H1 (cell line): ENCODE measurements at regions not wholly inside any gene's neighbourhood (a gene's known extent, or its start where the extent isn't known, plus 50 kb on each side); places are given as distances from the start of the nearest gene placed in this dataset.

Source experiments
- CTCF ChIA-PET: fragments of 300-600 bp; sonication (Branson Sonifier 250); formaldehyde crosslinking; loops from one replicate; lab custom pipeline; 2021; ENCODE audit not compliant: partially characterized antibody; lab: Charles Lee
- POLR2A ChIA-PET: fragments of 300-600 bp; sonication (Branson Sonifier 250); formaldehyde crosslinking; loops from one replicate; lab custom pipeline; 2021; ENCODE audit warnings: inconsistent platforms; ENCODE audit not compliant: partially characterized antibody; lab: Charles Lee
- DNase-seq, 2 experiments: peaks; one replicate each; pipeline versions ENCODE4 v3.0.0 to v3.0.0-alpha.2; 2010 to 2022; ENCODE audit warnings: low spot score in 2 of 2, low read depth in 1 of 2, mixed read lengths in 1 of 2
- FAIRE-seq: peaks from 2 replicates; lab custom pipeline; 2011; peaks lifted over from hg19 to GRCh38; lab: Jason Lieb, UNC
- H2AFZ ChIP-seq: 2 replicates; pipeline ENCODE4 v1.8.1; 2012; ENCODE audit warnings: low read length, inconsistent platforms
- H2AK5ac ChIP-seq: 2 replicates; pipeline ENCODE4 v1.6.1; 2013; ENCODE audit warnings: low read depth, low read length
- H2BK120ac ChIP-seq: replicated peaks from 2 replicates; pipeline ENCODE3; 2013; ENCODE audit warnings: low read depth, low read length, inconsistent platforms
- H2BK12ac ChIP-seq: 2 replicates; pipeline ENCODE4 v1.6.1; 2013; ENCODE audit warnings: low read depth, low read length
- H2BK15ac ChIP-seq: 2 replicates; pipeline ENCODE4 v1.6.1; 2013; ENCODE audit warnings: low read length
- H2BK20ac ChIP-seq: 2 replicates; pipeline ENCODE4 v1.6.1; 2013; ENCODE audit warnings: low read length
- H2BK5ac ChIP-seq: 2 replicates; pipeline ENCODE4 v1.6.1; 2013; ENCODE audit warnings: low read depth, low read length
- H3K14ac ChIP-seq: 2 replicates; pipeline ENCODE4 v1.6.1; 2013; ENCODE audit warnings: inconsistent platforms; ENCODE audit not compliant: insufficient read length
- H3K18ac ChIP-seq: 2 replicates; pipeline ENCODE4 v1.6.1; 2013; ENCODE audit warnings: low read length; ENCODE audit errors: extremely low read depth
- H3K23ac ChIP-seq: 2 replicates; pipeline ENCODE4 v1.6.1; 2013; ENCODE audit warnings: inconsistent platforms; ENCODE audit not compliant: insufficient read length
- H3K23me2 ChIP-seq: 2 replicates; pipeline ENCODE4 v1.6.1; 2013; ENCODE audit warnings: low read depth, low read length
- H3K27ac ChIP-seq: 2 replicates; pipeline ENCODE4 v1.6.1; 2011; ENCODE audit warnings: low read depth, low read length, inconsistent platforms
- H3K27me3 ChIP-seq, 4 experiments: replicated peaks in 1 of 4; 1 replicate in 1 of 4; 2 replicates in 3 of 4; pipeline versions ENCODE4 v1.6.1 to v1.8.1; 2011 to 2013; ENCODE audit warnings: low read length in 3 of 4, mild to moderate bottlenecking in 3 of 4, inconsistent platforms in 2 of 4, mixed read lengths in 2 of 4, moderate library complexity in 1 of 4; ENCODE audit not compliant: control insufficient read depth in 3 of 4, insufficient read depth in 3 of 4; ENCODE audit errors: extremely low read depth in 1 of 4
- H3K36me3 ChIP-seq, 4 experiments: 2 replicates each; pipeline versions ENCODE4 v1.6.1 to v1.8.1; 2011 to 2013; ENCODE audit warnings: mild to moderate bottlenecking in 4 of 4, low read length in 3 of 4, moderate library complexity in 2 of 4, control low read depth in 1 of 4, inconsistent platforms in 1 of 4; ENCODE audit not compliant: insufficient read depth in 4 of 4, control insufficient read depth in 2 of 4
- H3K4ac ChIP-seq: replicated peaks from 2 replicates; pipeline ENCODE3; 2013; ENCODE audit warnings: low read length, low read depth, mixed read lengths, inconsistent platforms; ENCODE audit not compliant: insufficient read length
- H3K4me1 ChIP-seq, 4 experiments: replicated peaks in 1 of 4; 1 replicate in 1 of 4; 2 replicates in 3 of 4; pipeline versions ENCODE4 v1.6.1 to v1.8.1; 2011 to 2013; ENCODE audit warnings: low read length in 3 of 4, inconsistent platforms in 2 of 4, mixed read lengths in 1 of 4; ENCODE audit not compliant: insufficient read depth in 4 of 4, control insufficient read depth in 3 of 4
- H3K4me2 ChIP-seq, 2 experiments: 2 replicates each; pipeline versions ENCODE4 v1.6.1 to v1.8.1; 2011 to 2013; ENCODE audit warnings: low read depth in 2 of 2, low read length in 2 of 2, control low read depth in 1 of 2, inconsistent platforms in 1 of 2, mild to moderate bottlenecking in 1 of 2; ENCODE audit not compliant: insufficient read depth in 1 of 2
- H3K4me3 ChIP-seq, 4 experiments: fragments of 200-600, 300-600 bp in 1 of 4; sonication (generic), shearing (Covaris generic), sonication (Bioruptor Twin) in 1 of 4; 2 replicates each; pipeline versions ENCODE4 v1.5.1 to v1.8.1; 2011 to 2016; ENCODE audit warnings: low read length in 4 of 4, low read depth in 3 of 4, control low read depth in 2 of 4, inconsistent platforms in 2 of 4, mild to moderate bottlenecking in 2 of 4, mixed read lengths in 1 of 4, moderate library complexity in 1 of 4; ENCODE audit not compliant: insufficient read depth in 2 of 4; ENCODE audit errors: extremely low read depth in 1 of 4
- H3K56ac ChIP-seq: replicated peaks from 2 replicates; pipeline ENCODE3; 2013; ENCODE audit warnings: low read depth, mild to moderate bottlenecking, mixed read lengths, low read length, inconsistent platforms; ENCODE audit not compliant: insufficient read length
- H3K79me1 ChIP-seq: 2 replicates; pipeline ENCODE4 v1.6.1; 2013; ENCODE audit warnings: low read depth, low read length, control low read depth
- H3K79me2 ChIP-seq, 2 experiments: 2 replicates each; pipeline versions ENCODE4 v1.6.1 to v1.8.1; 2012 to 2013; ENCODE audit warnings: low read length in 2 of 2, mild to moderate bottlenecking in 2 of 2, inconsistent platforms in 1 of 2; ENCODE audit not compliant: insufficient read depth in 2 of 2, control insufficient read depth in 1 of 2
- H3K9ac ChIP-seq, 4 experiments: replicated peaks in 1 of 4; 1 replicate in 1 of 4; 2 replicates in 3 of 4; pipeline versions ENCODE4 v1.6.1 to v1.8.1; 2011 to 2013; ENCODE audit warnings: low read depth in 3 of 4, low read length in 3 of 4, control low read depth in 2 of 4, mild to moderate bottlenecking in 2 of 4, moderate library complexity in 2 of 4, inconsistent platforms in 1 of 4; ENCODE audit errors: extremely low read depth in 1 of 4
- H3K9me3 ChIP-seq, 2 experiments: 2 replicates each; pipeline versions ENCODE4 v1.6.1 to v1.8.1; 2012 to 2013; ENCODE audit warnings: mild to moderate bottlenecking in 2 of 2, moderate library complexity in 2 of 2, control low read depth in 1 of 2, inconsistent platforms in 1 of 2, low read depth in 1 of 2, low read length in 1 of 2, mixed read lengths in 1 of 2; ENCODE audit not compliant: insufficient read depth in 2 of 2
- H4K20me1 ChIP-seq, 2 experiments: replicated peaks in 1 of 2; 2 replicates each; pipeline versions ENCODE3 to v1.8.1; 2011 to 2013; ENCODE audit warnings: inconsistent platforms in 2 of 2, low read length in 2 of 2, mild to moderate bottlenecking in 1 of 2; ENCODE audit not compliant: insufficient read depth in 2 of 2, control insufficient read depth in 1 of 2
- H4K5ac ChIP-seq: 2 replicates; pipeline ENCODE4 v1.6.1; 2013; ENCODE audit warnings: low read length, low read depth, mixed read lengths, inconsistent platforms; ENCODE audit not compliant: insufficient read length
- H4K8ac ChIP-seq: 2 replicates; pipeline ENCODE4 v1.8.0; 2013; ENCODE audit warnings: mild to moderate bottlenecking, moderate library complexity, low read length, inconsistent platforms; ENCODE audit not compliant: insufficient read depth; ENCODE audit errors: extremely low read depth
- H4K91ac ChIP-seq: replicated peaks from 2 replicates; pipeline ENCODE3; 2013; ENCODE audit warnings: low read length, mixed read lengths, inconsistent platforms; ENCODE audit not compliant: insufficient read length
- BACH1 ChIP-seq: IDR thresholded peaks from 2 replicates; pipeline ENCODE4 v1.6.1; 2012; ENCODE audit warnings: low read length, improper control_type of control experiment
- BCL11A ChIP-seq, 2 experiments: IDR thresholded peaks; one replicate each; pipeline ENCODE4 v1.6.1; 2011; ENCODE audit warnings: low read depth in 2 of 2, low read length in 2 of 2, mild to moderate bottlenecking in 2 of 2
- FOSL1 ChIP-seq: IDR thresholded peaks from 2 replicates; pipeline ENCODE4 v1.6.1; 2011; ENCODE audit warnings: mild to moderate bottlenecking, low read depth, low read length, moderate library complexity; ENCODE audit not compliant: insufficient read depth
- JUND ChIP-seq: IDR thresholded peaks from 2 replicates; pipeline ENCODE4 v1.6.1; 2011; ENCODE audit warnings: mild to moderate bottlenecking, improper control_type of control experiment, low read length
- KDM4A ChIP-seq: IDR thresholded peaks from one replicate; pipeline ENCODE4 v1.7.1; 2012; ENCODE audit warnings: low read depth, mild to moderate bottlenecking, moderate library complexity, low read length, inconsistent platforms; ENCODE audit not compliant: severe bottlenecking
- RAD21 ChIP-seq, 2 experiments: IDR thresholded peaks in 1 of 2; conservative IDR thresholded peaks in 1 of 2; 2 replicates each; pipeline ENCODE4 v1.6.1; 2011; ENCODE audit warnings: low read depth in 2 of 2, low read length in 2 of 2, improper control_type of control experiment in 1 of 2, inconsistent platforms in 1 of 2, mild to moderate bottlenecking in 1 of 2, moderate library complexity in 1 of 2
- RFX5 ChIP-seq: IDR thresholded peaks from 2 replicates; pipeline ENCODE4 v1.6.1; 2011; ENCODE audit warnings: low read depth, low read length, improper control_type of control experiment, borderline replicate concordance
- RNF2 ChIP-seq: fragments of 200-900, 300-1000 bp; sonication (generic); IDR thresholded peaks from 2 replicates; pipeline ENCODE4 v1.7.1; 2016; ENCODE audit warnings: borderline replicate concordance, low read depth, mild to moderate bottlenecking, antibody characterized with exemption, low read length; ENCODE audit not compliant: poor library complexity, severe bottlenecking; ENCODE audit errors: missing control alignments
- SP2 ChIP-seq: IDR thresholded peaks from 2 replicates; pipeline ENCODE4 v1.6.1; 2012; ENCODE audit warnings: mild to moderate bottlenecking, low read length, inconsistent platforms
- TBP ChIP-seq: IDR thresholded peaks from 2 replicates; pipeline ENCODE4 v1.6.1; 2011; ENCODE audit warnings: low read depth, low read length, improper control_type of control experiment
- YY1 ChIP-seq: IDR thresholded peaks from 2 replicates; pipeline ENCODE4 v1.6.1; 2011; ENCODE audit warnings: low read depth, mild to moderate bottlenecking, low read length
- ZNF274 ChIP-seq: IDR thresholded peaks from 2 replicates; pipeline ENCODE4 v1.7.0; 2012; ENCODE audit warnings: low read length, borderline replicate concordance; ENCODE audit errors: extremely low read depth
- WGBS, 2 experiments: shearing (Covaris generic) in 1 of 2; methylation state at CpG; one replicate each; pipeline versions ENCODE4 v1.1.6 to v1.1.7; 2013 to 2015; ENCODE audit warnings: low lambda C conversion rate in 2 of 2, mixed read lengths in 2 of 2, inconsistent platforms in 1 of 2, low coverage in 1 of 2, missing lambda C conversion rate in 1 of 2; ENCODE audit not compliant: insufficient replicate concordance in 2 of 2, insufficient coverage in 1 of 2, insufficient read length in 1 of 2; ENCODE audit errors: extremely low coverage in 1 of 2, missing lambda C conversion rate in 1 of 2; 5-methylcytosine and 5-hydroxymethylcytosine counted together

- H4K91ac ChIP-seq = no peak overlapping the region
- ChIA-PET POLR2A (no interaction called here), CTCF (interaction anchor here (1.3 to 2.4 kb wide), 3 partner anchors 11 to 75 kb away, joined by 7 to 8 read pairs (median 7); no protein-coding TSS in a partner anchor)
- H3K4ac ChIP-seq = no peak overlapping the region
- H2AK5ac ChIP-seq = no peak overlapping the region
- H3K36me3 ChIP-seq = no peaks in the 10 kb centered on the region
- H4K8ac ChIP-seq = no peak overlapping the region
- no peak overlapping the region for H2BK5ac ChIP-seq
- no peak overlapping the region for H3K23ac ChIP-seq
- FAIRE-seq = no peak
- H2BK12ac ChIP-seq = no peak overlapping the region
- no peak overlapping the region for H3K27ac ChIP-seq
- DNase-seq = no peak
- WGBS, 2 experiments = 92% methylated on average over 4 of the region's 4 CpGs; no CpG with 5 or more reads in 1 of the 2 experiments
- H2AFZ ChIP-seq = no peak overlapping the region
- H3K18ac ChIP-seq = no peak overlapping the region
- no peaks in the 10 kb centered on the region for H3K23me2 ChIP-seq
- no peaks in the 10 kb centered on the region for H3K4me1 ChIP-seq
- H3K14ac ChIP-seq = no peak overlapping the region
- no peaks in the 10 kb centered on the region for H4K20me1 ChIP-seq
- no peaks in the 10 kb centered on the region for H3K27me3 ChIP-seq
- H2BK20ac ChIP-seq = no peak overlapping the region
- no peaks in the 10 kb centered on the region for H3K79me1 ChIP-seq
- no peak overlapping the region for H2BK120ac ChIP-seq
- no peak overlapping the region for H2BK15ac ChIP-seq
- H3K9ac ChIP-seq = no peak overlapping the region
- H3K4me3 ChIP-seq = no peak overlapping the region
- H4K5ac ChIP-seq = no peak overlapping the region
- H3K56ac ChIP-seq = no peak overlapping the region
- no peaks in the 10 kb centered on the region for H3K79me2 ChIP-seq
- H3K4me2 ChIP-seq = no peak overlapping the region
- TF ChIP-seq FOSL1 (no peak), SP2 (no peak), RAD21 (IDR thresholded peaks at IDR 0.05 in 1 of 2, conservative IDR thresholded peaks at IDR 0.05 in 1 of 2; ENCODE audit: low read depth in 2 of 2, low read length in 2 of 2) (no peak), KDM4A (no peak), RNF2 (no peak), BCL11A (IDR thresholded peaks at IDR 0.05; ENCODE audit: low read depth in 2 of 2, low read length in 2 of 2) (no peak), JUND (no peak), ZNF274 (no peak), TBP (no peak), YY1 (no peak), RFX5 (no peak), BACH1 (no peak)
- no peaks in the 10 kb centered on the region for H3K9me3 ChIP-seq
Measured at GRCh38 chr3:64388886-64389285, 163.6 kb upstream of the PRICKLE2 start.
